22Rv1 (cell line): ENCODE measurements at regions not wholly inside any gene's neighbourhood (a gene's known extent, or its start where the extent isn't known, plus 50 kb on each side); places are given as distances from the start of the nearest gene placed in this dataset.
A peak's percentile ranks its signal among the peaks of the same experiment; 100 is the strongest.
"Not testable (repeated sequence)": the region's sequence is repeated elsewhere in the genome, so short reads cannot be mapped to it uniquely, and the experiment has no call there.

ENCODE experiments used
- H3K27ac ChIP-seq: fragments of 450-650 bp; 2 replicates; pipeline ENCODE4 v1.5.1; 2017
- CTCF ChIP-seq: fragments of 450-650 bp; IDR thresholded peaks from 2 replicates; pipeline ENCODE4 v1.5.1; 2017; ENCODE audit warnings: mild to moderate bottlenecking
- ZFX ChIP-seq: fragments of 450-650 bp; IDR thresholded peaks from 2 replicates; pipeline ENCODE4 v1.6.1; 2017; ENCODE audit warnings: antibody characterized with exemption, borderline replicate concordance

DNA sequence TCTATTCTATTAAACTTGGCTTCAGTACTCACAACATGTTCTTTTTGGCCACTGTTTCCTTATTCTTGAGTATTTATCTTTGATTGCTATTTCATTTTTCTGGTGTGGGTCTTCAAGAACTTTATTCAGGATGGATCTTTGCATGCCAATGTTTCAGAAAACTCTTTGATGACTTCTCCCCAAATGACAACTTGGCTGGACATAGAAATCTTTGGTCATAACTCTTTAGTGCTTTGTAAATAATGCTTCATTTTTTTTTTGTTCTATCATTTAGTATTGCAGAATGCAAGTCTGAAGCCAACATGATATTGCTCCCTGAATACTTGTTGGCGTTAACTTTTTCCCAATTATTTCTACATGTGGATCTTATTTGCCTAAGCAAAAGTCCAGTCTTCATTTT is 103.6 kb upstream of the HS3ST2 start:
- H3K27ac ChIP-seq = no peak overlapping the region
- TF ChIP-seq ZFX (no peak), CTCF (no peak)

- TF ChIP-seq ZFX = no peak
- no peak overlapping the region for H3K27ac ChIP-seq
Measured at GRCh38 chr16:22711847-22712246, 102.1 kb upstream of the HS3ST2 start.

GRCh38 chr16:22712471-22712870 is 101.5 kb upstream of the HS3ST2 start:
- H3K27ac ChIP-seq = no peak overlapping the region
- no peak for TF ChIP-seq CTCF
- TF ChIP-seq ZFX = no peak

- not testable (repeated sequence) for H3K27ac ChIP-seq
Measured at GRCh38 chr16:22718598-22718997, 95.4 kb upstream of the HS3ST2 start.

DNA sequence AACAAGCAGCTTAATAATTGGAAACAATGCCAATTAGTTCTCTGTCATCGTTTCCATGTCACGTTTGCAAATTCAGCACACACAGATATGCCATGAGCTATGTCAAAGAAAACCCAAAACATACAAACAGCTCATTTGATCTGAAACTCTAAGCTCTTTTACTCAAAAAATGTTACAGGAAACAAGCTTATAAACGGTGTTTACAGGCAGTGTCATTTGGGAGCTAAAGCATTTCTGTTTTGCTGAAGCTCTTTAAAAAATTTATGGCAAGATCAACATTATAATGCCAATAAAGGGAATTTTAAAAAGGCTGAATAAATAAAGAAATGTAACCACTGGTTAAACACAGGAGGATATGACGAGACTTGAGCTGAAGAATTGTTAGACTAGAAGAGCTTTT is 94.0 kb upstream of the HS3ST2 start:
- H3K27ac ChIP-seq = no peak overlapping the region
- no peak for TF ChIP-seq CTCF
- TF ChIP-seq ZFX = no peak

DNA sequence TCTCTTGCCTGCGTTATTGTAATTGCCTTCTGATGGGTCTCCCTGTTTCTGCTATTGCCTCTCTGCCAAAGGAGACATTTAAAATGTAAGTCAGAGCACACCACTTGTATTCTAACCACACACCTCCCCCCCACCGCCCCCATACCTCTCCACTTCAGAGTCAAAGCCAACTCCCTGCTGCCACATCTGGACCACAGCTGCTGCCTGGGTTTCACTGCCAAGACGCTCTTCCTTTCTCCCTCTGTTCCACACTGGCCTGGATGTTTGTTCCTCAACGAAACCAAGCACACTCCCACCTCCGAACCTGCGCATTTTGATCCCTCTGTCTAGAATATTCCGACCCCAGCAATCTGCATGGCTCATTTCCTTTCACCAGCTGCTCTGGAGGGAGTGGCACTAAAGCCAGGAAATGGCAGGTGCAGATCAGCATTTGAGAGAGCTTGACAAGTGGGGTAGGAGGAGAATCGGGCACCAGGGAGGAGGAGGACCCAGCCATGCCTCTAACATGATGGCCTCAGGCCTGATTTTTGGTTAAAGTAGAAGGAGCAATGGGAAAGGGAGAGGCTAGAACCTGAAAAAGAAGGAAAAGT is 92.4 kb upstream of the HS3ST2 start:
- H3K27ac ChIP-seq = no peak overlapping the region
- no peak for TF ChIP-seq ZFX
- TF ChIP-seq CTCF = no peak

DNA sequence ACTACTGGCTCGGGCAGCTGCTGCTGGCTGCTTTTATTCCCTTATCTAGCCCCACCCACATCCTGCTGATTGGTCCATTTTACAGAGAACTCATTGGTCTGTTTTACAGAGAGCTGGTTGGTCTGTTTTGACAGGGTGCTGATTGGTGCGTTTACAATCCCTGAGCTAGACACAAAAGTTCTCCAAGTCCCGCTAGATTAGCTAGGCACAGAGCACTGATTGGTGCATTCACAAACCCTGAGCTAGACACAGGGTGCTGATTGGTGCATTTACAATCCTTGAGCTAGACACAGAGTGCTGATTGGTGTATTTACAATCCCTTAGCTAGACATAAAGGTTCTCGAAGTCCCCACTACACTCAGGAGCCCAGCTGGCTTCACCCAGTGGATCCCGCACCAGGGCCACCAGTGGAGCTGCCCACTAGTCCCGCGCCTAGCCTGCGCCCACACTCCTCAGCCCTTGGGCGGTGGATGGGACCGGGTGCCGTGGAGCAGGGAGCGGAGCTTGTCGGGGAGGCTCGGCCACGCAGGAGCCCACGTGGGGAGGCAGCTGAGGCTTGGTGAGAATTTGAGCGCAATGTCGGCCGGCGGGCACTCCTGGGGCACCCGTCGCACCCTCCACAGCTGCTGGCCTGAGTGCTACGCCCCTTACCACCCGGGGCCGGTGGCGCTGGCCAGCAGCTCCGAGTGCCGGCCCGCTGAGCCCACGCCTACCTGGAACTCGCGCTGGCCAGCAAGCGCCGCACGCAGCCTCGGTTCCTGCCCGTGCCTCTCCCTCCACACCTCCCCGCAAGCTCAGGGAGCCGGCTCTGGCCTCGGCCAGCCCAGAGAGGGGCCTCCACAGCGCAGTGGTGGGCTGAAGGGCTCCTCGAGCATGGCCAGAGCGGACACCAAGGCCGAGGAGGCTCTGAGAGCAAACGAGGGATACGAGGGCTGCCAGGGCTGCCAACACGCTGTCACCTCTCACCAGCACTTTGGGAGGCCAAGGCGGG is 91.1 kb upstream of the HS3ST2 start:
- H3K27ac ChIP-seq = not testable (repeated sequence)

- no peak for TF ChIP-seq ZFX
- no peak for TF ChIP-seq CTCF
- H3K27ac ChIP-seq = peak overlapping the region; percentile 58
Measured at GRCh38 chr16:22726868-22727267, 87.1 kb upstream of the HS3ST2 start.
